ENCODE measurements at regions not wholly inside any gene's neighbourhood (a gene's known extent, or its start where the extent isn't known, plus 50 kb on each side); places are given as distances from the start of the nearest gene placed in this dataset.

- TF ChIP-seq CTCF (conservative IDR thresholded peaks at IDR 0.05; ENCODE audit: low read depth, low read length) = peak; percentile 74
- no peak for TF ChIP-seq EZH2phosphoT487 (IDR thresholded peaks at IDR 0.05; ENCODE audit: borderline replicate concordance, low read length)
Measured at GRCh38 chr7:64098-64915, 128.1 kb upstream of the FAM20C start.
